ENCODE measurements at regions not wholly inside any gene's neighbourhood (a gene's known extent, or its start where the extent isn't known, plus 50 kb on each side); places are given as distances from the start of the nearest gene placed in this dataset.

- Mint-ChIP-seq H3K9me3 (ENCODE audit: unreplicated experiment) (no peaks in the 10 kb centered on the region), H3K4me1 (ENCODE audit: low read depth, unreplicated experiment) (no peaks in the 10 kb centered on the region), H3K4me3 (ENCODE audit: unreplicated experiment) (no peak overlapping the region), H3K27ac (ENCODE audit: unreplicated experiment) (no peak overlapping the region), H3K36me3 (ENCODE audit: insufficient read depth, unreplicated experiment) (no peaks in the 10 kb centered on the region), H3K27me3 (ENCODE audit: insufficient read depth, unreplicated experiment) (peaks cover 2% of the 10 kb centered on the region)
- Histone ChIP-seq H3K36me3 (ENCODE audit: control insufficient read depth, insufficient read depth, low read length) (no peaks in the 10 kb centered on the region), H3K27me3 (replicated peaks; ENCODE audit: control insufficient read depth, insufficient read depth, low read length) (no peaks in the 10 kb centered on the region), H3K4me1 (no peaks in the 10 kb centered on the region), H3K4me3 (ENCODE audit: low read depth, low read length) (no peak overlapping the region), H3K9me3 (0 out of 2 replicates have a peak, but pooled peaks cover 3% of the 10 kb centered on the region)
- no TSS peak for BruUV-seq (replicated peaks)
- intact Hi-C loops (cut with micrococcal nuclease; ENCODE audit: unreplicated experiment): no loop called here
- no peak for TF ChIP-seq CTCF (IDR thresholded peaks at IDR 0.05; ENCODE audit: insufficient read depth in 1 of 2, low read depth in 1 of 2, low read length in 1 of 2, severe bottlenecking in 1 of 2, unreplicated experiment in 1 of 2)
- no peak for DNase-seq
- CTCF ChIA-PET: no interaction called here
- POLR2A ChIA-PET: no interaction called here
Observed at GRCh38 chr2:142220239-142220638, 89.4 kb upstream of the LRP1B start.

GRCh38 chr2:142218471-142218870 lies 87.7 kb upstream of the LRP1B start:
- TF ChIP-seq CTCF (IDR thresholded peaks at IDR 0.05; ENCODE audit: insufficient read depth in 1 of 2, low read depth in 1 of 2, low read length in 1 of 2, severe bottlenecking in 1 of 2, unreplicated experiment in 1 of 2): no peak
- H3K27ac Mint-ChIP-seq (ENCODE audit: unreplicated experiment): no peak overlapping the region
- H3K4me1 Mint-ChIP-seq (ENCODE audit: low read depth, unreplicated experiment): no peaks in the 10 kb centered on the region
- H3K36me3 ChIP-seq (ENCODE audit: control insufficient read depth, insufficient read depth, low read length): no peaks in the 10 kb centered on the region
- intact Hi-C loops (cut with micrococcal nuclease; ENCODE audit: unreplicated experiment): no loop called here
- H3K9me3 ChIP-seq: 0 out of 2 replicates have a peak, but pooled peaks cover 3% of the 10 kb centered on the region
- ChIA-PET CTCF (no interaction called here), POLR2A (no interaction called here)
- no peaks in the 10 kb centered on the region for H3K9me3 Mint-ChIP-seq (ENCODE audit: unreplicated experiment)
- no peaks in the 10 kb centered on the region for H3K27me3 ChIP-seq (replicated peaks; ENCODE audit: control insufficient read depth, insufficient read depth, low read length)
- no peak overlapping the region for H3K4me3 Mint-ChIP-seq (ENCODE audit: unreplicated experiment)
- no peak for DNase-seq
- no peak overlapping the region for H3K4me3 ChIP-seq (ENCODE audit: low read depth, low read length)
- BruUV-seq (replicated peaks): no TSS peak
- no peaks in the 10 kb centered on the region for H3K4me1 ChIP-seq
- peaks cover 2% of the 10 kb centered on the region for H3K27me3 Mint-ChIP-seq (ENCODE audit: insufficient read depth, unreplicated experiment)
- no peaks in the 10 kb centered on the region for H3K36me3 Mint-ChIP-seq (ENCODE audit: insufficient read depth, unreplicated experiment)

GRCh38 chr2:142217804-142218203 lies 87.0 kb upstream of the LRP1B start:
- Mint-ChIP-seq H3K4me1 (ENCODE audit: low read depth, unreplicated experiment) (no peaks in the 10 kb centered on the region), H3K27me3 (ENCODE audit: insufficient read depth, unreplicated experiment) (peaks cover 2% of the 10 kb centered on the region), H3K9me3 (ENCODE audit: unreplicated experiment) (no peaks in the 10 kb centered on the region), H3K36me3 (ENCODE audit: insufficient read depth, unreplicated experiment) (no peaks in the 10 kb centered on the region), H3K27ac (ENCODE audit: unreplicated experiment) (no peak overlapping the region), H3K4me3 (ENCODE audit: unreplicated experiment) (no peak overlapping the region)
- Histone ChIP-seq H3K36me3 (ENCODE audit: control insufficient read depth, insufficient read depth, low read length) (no peaks in the 10 kb centered on the region), H3K9me3 (0 out of 2 replicates have a peak, but pooled peaks cover 3% of the 10 kb centered on the region), H3K4me1 (no peaks in the 10 kb centered on the region), H3K27me3 (replicated peaks; ENCODE audit: control insufficient read depth, insufficient read depth, low read length) (no peaks in the 10 kb centered on the region), H3K4me3 (ENCODE audit: low read depth, low read length) (no peak overlapping the region)
- intact Hi-C loops (cut with micrococcal nuclease; ENCODE audit: unreplicated experiment): no loop called here
- no TSS peak for BruUV-seq (replicated peaks)
- DNase-seq: no peak
- TF ChIP-seq CTCF (IDR thresholded peaks at IDR 0.05; ENCODE audit: insufficient read depth in 1 of 2, low read depth in 1 of 2, low read length in 1 of 2, severe bottlenecking in 1 of 2, unreplicated experiment in 1 of 2): no peak
- CTCF ChIA-PET: no interaction called here
- POLR2A ChIA-PET: no interaction called here

All from Caco-2 (cell line).